ENCODE measurements at regions not wholly inside any gene's neighbourhood (a gene's known extent, or its start where the extent isn't known, plus 50 kb on each side); places are given as distances from the start of the nearest gene placed in this dataset.

GRCh38 chr16:87040169-87041117 is 276.7 kb downstream of the C16orf95 start (continued):
- no peak for TF ChIP-seq ZBTB11 (tag by site-specific recombination; conservative IDR thresholded peaks at IDR 0.05; ENCODE audit: low read depth)

- ChIA-PET CTCF (no interaction called here), POLR2A (no interaction called here)
- TF ChIP-seq TCF7L2 (IDR thresholded peaks at IDR 0.05; ENCODE audit: borderline replicate concordance, low read depth, low read length) (no peak), PRDM4 (tag by site-specific recombination; IDR thresholded peaks at IDR 0.05) (no peak), ZNF37A (tag by site-specific recombination; IDR thresholded peaks at IDR 0.05) (no peak), ZBTB20 (tag by site-specific recombination; IDR thresholded peaks at IDR 0.05) (no peak), ZNF514 (tag by site-specific recombination; IDR thresholded peaks at IDR 0.05) (no peak), ZNF692 (tag by site-specific recombination; IDR thresholded peaks at IDR 0.05) (no peak), ZNF768 (tag by site-specific recombination; IDR thresholded peaks at IDR 0.05) (no peak), SCRT1 (tag by site-specific recombination; IDR thresholded peaks at IDR 0.05; ENCODE audit: borderline replicate concordance) (no peak), ZNF488 (tag by site-specific recombination; IDR thresholded peaks at IDR 0.05) (no peak), ZNF132 (tag by site-specific recombination; IDR thresholded peaks at IDR 0.05; ENCODE audit: borderline replicate concordance) (no peak), ZNF544 (tag by site-specific recombination; IDR thresholded peaks at IDR 0.05) (no peak), ZNF473 (tag by site-specific recombination; IDR thresholded peaks at IDR 0.05) (no peak)
- no peak overlapping the region for H3K4me3 ChIP-seq (ENCODE audit: low read depth, low read length)
- no peaks in the 10 kb centered on the region for H3K4me1 ChIP-seq (ENCODE audit: control insufficient read depth, insufficient read depth, low read length)
- no peaks in the 10 kb centered on the region for H3K9me3 ChIP-seq (ENCODE audit: control insufficient read depth, insufficient read depth, low read depth, low read length)
- H3K27ac ChIP-seq (ENCODE audit: extremely low read depth, low read depth, low read length) = no peak overlapping the region
- no peaks in the 10 kb centered on the region for H3K36me3 ChIP-seq (ENCODE audit: control insufficient read depth in 2 of 2, insufficient read depth in 1 of 2, low read length in 2 of 2)
These were observed 275.9 kb downstream of the C16orf95 start for GRCh38 chr16:87041286-87041685.
